AG09319 (cell line): ENCODE measurements at regions not wholly inside any gene's neighbourhood (a gene's known extent, or its start where the extent isn't known, plus 50 kb on each side); places are given as distances from the start of the nearest gene placed in this dataset.

Experiments
- DNase-seq: peaks from one replicate; pipeline ENCODE4 v3.0.0-alpha.2; 2010; ENCODE audit warnings: low read depth; ENCODE audit errors: extremely low read depth
- CTCF ChIP-seq: IDR thresholded peaks from 2 replicates; pipeline ENCODE4 v1.5.1; 2011; ENCODE audit warnings: low read depth, mild to moderate bottlenecking, inconsistent platforms, low read length, moderate library complexity

GRCh38 chr14:99077076-99077843 lies 194.7 kb downstream of the BCL11B start:
- no peak for TF ChIP-seq CTCF

DNA sequence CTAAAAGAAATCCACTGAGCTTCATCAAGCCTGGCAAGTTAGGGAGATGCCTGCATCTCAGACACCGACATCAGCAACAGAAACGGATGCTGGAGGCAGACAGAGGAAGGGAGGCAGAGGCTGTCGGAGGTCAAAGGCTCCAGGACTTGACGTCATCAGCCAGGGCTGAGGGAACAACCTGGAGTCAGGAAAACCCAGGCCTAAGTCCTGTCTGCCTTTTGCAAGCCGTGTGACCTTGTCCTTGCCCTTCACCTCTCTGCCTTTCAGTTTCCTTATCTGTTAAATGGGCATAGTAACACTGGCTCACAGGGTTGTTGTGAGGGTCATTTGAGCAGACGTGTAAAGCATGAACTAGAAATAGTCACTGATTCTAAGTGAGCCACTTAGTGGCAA lies 194.2 kb downstream of the BCL11B start:
- no peak for TF ChIP-seq CTCF
- DNase-seq: no peak

More at GRCh38 chr14:99077076-99077843, 194.7 kb downstream of the BCL11B start:
- DNase-seq: no peak

- TF ChIP-seq CTCF: no peak
- DNase-seq: no peak
Observed at GRCh38 chr14:99078426-99078825, 193.6 kb downstream of the BCL11B start.

- TF ChIP-seq CTCF: no peak
- DNase-seq: no peak
Observed at GRCh38 chr14:99079061-99079727, 192.8 kb downstream of the BCL11B start.

- TF ChIP-seq CTCF: no peak
- DNase-seq: no peak
Observed at GRCh38 chr14:99080306-99080705, 191.7 kb downstream of the BCL11B start.

DNA sequence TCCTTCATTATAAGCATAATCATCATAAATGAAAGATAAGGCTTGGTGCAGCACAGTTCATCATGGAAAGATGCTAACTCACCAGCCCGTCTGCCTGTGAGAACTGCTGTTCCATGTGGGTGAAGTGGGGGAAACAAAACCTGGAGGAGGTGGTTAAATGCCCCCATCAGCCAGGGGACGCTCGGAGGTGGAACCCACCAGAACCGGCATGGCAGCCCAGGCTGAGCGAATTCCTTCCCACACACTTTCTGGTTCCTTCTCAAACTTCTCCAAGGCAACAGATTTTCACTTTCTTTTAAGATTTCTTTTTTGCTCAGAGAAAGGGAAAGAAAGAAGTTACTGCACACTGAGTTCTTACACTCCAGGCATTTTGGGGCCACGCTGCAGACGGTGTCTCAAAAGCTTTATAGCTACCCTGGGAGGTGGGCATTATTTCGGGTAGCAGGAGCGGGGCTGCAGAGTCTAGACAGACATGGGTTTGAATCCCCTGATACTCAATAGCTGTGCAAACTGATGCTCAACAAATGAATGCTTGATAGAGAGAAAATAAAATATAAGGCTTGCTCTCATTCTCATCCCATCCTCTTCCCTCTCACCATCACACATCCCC lies 190.7 kb downstream of the BCL11B start:
- no peak for DNase-seq
- TF ChIP-seq CTCF: no peak

GRCh38 chr14:99081880-99082279 lies 190.1 kb downstream of the BCL11B start:
- no peak for DNase-seq
- no peak for TF ChIP-seq CTCF
